H1 (cell line): ENCODE measurements at regions not wholly inside any gene's neighbourhood (a gene's known extent, or its start where the extent isn't known, plus 50 kb on each side); places are given as distances from the start of the nearest gene placed in this dataset.

Source experiments
- CTCF ChIA-PET: fragments of 300-600 bp; sonication (Branson Sonifier 250); formaldehyde crosslinking; loops from one replicate; lab custom pipeline; 2021; ENCODE audit not compliant: partially characterized antibody; lab: Charles Lee
- POLR2A ChIA-PET: fragments of 300-600 bp; sonication (Branson Sonifier 250); formaldehyde crosslinking; loops from one replicate; lab custom pipeline; 2021; ENCODE audit warnings: inconsistent platforms; ENCODE audit not compliant: partially characterized antibody; lab: Charles Lee
- DNase-seq, 2 experiments: peaks; one replicate each; pipeline versions ENCODE4 v3.0.0 to v3.0.0-alpha.2; 2010 to 2022; ENCODE audit warnings: low spot score in 2 of 2, low read depth in 1 of 2, mixed read lengths in 1 of 2
- FAIRE-seq: peaks from 2 replicates; lab custom pipeline; 2011; peaks lifted over from hg19 to GRCh38; lab: Jason Lieb, UNC
- H2AFZ ChIP-seq: 2 replicates; pipeline ENCODE4 v1.8.1; 2012; ENCODE audit warnings: low read length, inconsistent platforms
- H2AK5ac ChIP-seq: 2 replicates; pipeline ENCODE4 v1.6.1; 2013; ENCODE audit warnings: low read depth, low read length
- H2BK120ac ChIP-seq: replicated peaks from 2 replicates; pipeline ENCODE3; 2013; ENCODE audit warnings: low read depth, low read length, inconsistent platforms
- H2BK12ac ChIP-seq: 2 replicates; pipeline ENCODE4 v1.6.1; 2013; ENCODE audit warnings: low read depth, low read length
- H2BK15ac ChIP-seq: 2 replicates; pipeline ENCODE4 v1.6.1; 2013; ENCODE audit warnings: low read length
- H2BK20ac ChIP-seq: 2 replicates; pipeline ENCODE4 v1.6.1; 2013; ENCODE audit warnings: low read length
- H2BK5ac ChIP-seq: 2 replicates; pipeline ENCODE4 v1.6.1; 2013; ENCODE audit warnings: low read depth, low read length
- H3K14ac ChIP-seq: 2 replicates; pipeline ENCODE4 v1.6.1; 2013; ENCODE audit warnings: inconsistent platforms; ENCODE audit not compliant: insufficient read length
- H3K18ac ChIP-seq: 2 replicates; pipeline ENCODE4 v1.6.1; 2013; ENCODE audit warnings: low read length; ENCODE audit errors: extremely low read depth
- H3K23ac ChIP-seq: 2 replicates; pipeline ENCODE4 v1.6.1; 2013; ENCODE audit warnings: inconsistent platforms; ENCODE audit not compliant: insufficient read length
- H3K23me2 ChIP-seq: 2 replicates; pipeline ENCODE4 v1.6.1; 2013; ENCODE audit warnings: low read depth, low read length
- H3K27ac ChIP-seq: 2 replicates; pipeline ENCODE4 v1.6.1; 2011; ENCODE audit warnings: low read depth, low read length, inconsistent platforms
- H3K27me3 ChIP-seq, 4 experiments: replicated peaks in 1 of 4; 1 replicate in 1 of 4; 2 replicates in 3 of 4; pipeline versions ENCODE4 v1.6.1 to v1.8.1; 2011 to 2013; ENCODE audit warnings: low read length in 3 of 4, mild to moderate bottlenecking in 3 of 4, inconsistent platforms in 2 of 4, mixed read lengths in 2 of 4, moderate library complexity in 1 of 4; ENCODE audit not compliant: control insufficient read depth in 3 of 4, insufficient read depth in 3 of 4; ENCODE audit errors: extremely low read depth in 1 of 4
- H3K36me3 ChIP-seq, 4 experiments: 2 replicates each; pipeline versions ENCODE4 v1.6.1 to v1.8.1; 2011 to 2013; ENCODE audit warnings: mild to moderate bottlenecking in 4 of 4, low read length in 3 of 4, moderate library complexity in 2 of 4, control low read depth in 1 of 4, inconsistent platforms in 1 of 4; ENCODE audit not compliant: insufficient read depth in 4 of 4, control insufficient read depth in 2 of 4
- H3K4ac ChIP-seq: replicated peaks from 2 replicates; pipeline ENCODE3; 2013; ENCODE audit warnings: low read length, low read depth, mixed read lengths, inconsistent platforms; ENCODE audit not compliant: insufficient read length
- H3K4me1 ChIP-seq, 4 experiments: replicated peaks in 1 of 4; 1 replicate in 1 of 4; 2 replicates in 3 of 4; pipeline versions ENCODE4 v1.6.1 to v1.8.1; 2011 to 2013; ENCODE audit warnings: low read length in 3 of 4, inconsistent platforms in 2 of 4, mixed read lengths in 1 of 4; ENCODE audit not compliant: insufficient read depth in 4 of 4, control insufficient read depth in 3 of 4
- H3K4me2 ChIP-seq, 2 experiments: 2 replicates each; pipeline versions ENCODE4 v1.6.1 to v1.8.1; 2011 to 2013; ENCODE audit warnings: low read depth in 2 of 2, low read length in 2 of 2, control low read depth in 1 of 2, inconsistent platforms in 1 of 2, mild to moderate bottlenecking in 1 of 2; ENCODE audit not compliant: insufficient read depth in 1 of 2
- H3K4me3 ChIP-seq, 4 experiments: fragments of 200-600, 300-600 bp in 1 of 4; sonication (generic), shearing (Covaris generic), sonication (Bioruptor Twin) in 1 of 4; 2 replicates each; pipeline versions ENCODE4 v1.5.1 to v1.8.1; 2011 to 2016; ENCODE audit warnings: low read length in 4 of 4, low read depth in 3 of 4, control low read depth in 2 of 4, inconsistent platforms in 2 of 4, mild to moderate bottlenecking in 2 of 4, mixed read lengths in 1 of 4, moderate library complexity in 1 of 4; ENCODE audit not compliant: insufficient read depth in 2 of 4; ENCODE audit errors: extremely low read depth in 1 of 4
- H3K56ac ChIP-seq: replicated peaks from 2 replicates; pipeline ENCODE3; 2013; ENCODE audit warnings: low read depth, mild to moderate bottlenecking, mixed read lengths, low read length, inconsistent platforms; ENCODE audit not compliant: insufficient read length
- H3K79me1 ChIP-seq: 2 replicates; pipeline ENCODE4 v1.6.1; 2013; ENCODE audit warnings: low read depth, low read length, control low read depth
- H3K79me2 ChIP-seq, 2 experiments: 2 replicates each; pipeline versions ENCODE4 v1.6.1 to v1.8.1; 2012 to 2013; ENCODE audit warnings: low read length in 2 of 2, mild to moderate bottlenecking in 2 of 2, inconsistent platforms in 1 of 2; ENCODE audit not compliant: insufficient read depth in 2 of 2, control insufficient read depth in 1 of 2
- H3K9ac ChIP-seq, 4 experiments: replicated peaks in 1 of 4; 1 replicate in 1 of 4; 2 replicates in 3 of 4; pipeline versions ENCODE4 v1.6.1 to v1.8.1; 2011 to 2013; ENCODE audit warnings: low read depth in 3 of 4, low read length in 3 of 4, control low read depth in 2 of 4, mild to moderate bottlenecking in 2 of 4, moderate library complexity in 2 of 4, inconsistent platforms in 1 of 4; ENCODE audit errors: extremely low read depth in 1 of 4
- H3K9me3 ChIP-seq, 2 experiments: 2 replicates each; pipeline versions ENCODE4 v1.6.1 to v1.8.1; 2012 to 2013; ENCODE audit warnings: mild to moderate bottlenecking in 2 of 2, moderate library complexity in 2 of 2, control low read depth in 1 of 2, inconsistent platforms in 1 of 2, low read depth in 1 of 2, low read length in 1 of 2, mixed read lengths in 1 of 2; ENCODE audit not compliant: insufficient read depth in 2 of 2
- H4K20me1 ChIP-seq, 2 experiments: replicated peaks in 1 of 2; 2 replicates each; pipeline versions ENCODE3 to v1.8.1; 2011 to 2013; ENCODE audit warnings: inconsistent platforms in 2 of 2, low read length in 2 of 2, mild to moderate bottlenecking in 1 of 2; ENCODE audit not compliant: insufficient read depth in 2 of 2, control insufficient read depth in 1 of 2
- H4K5ac ChIP-seq: 2 replicates; pipeline ENCODE4 v1.6.1; 2013; ENCODE audit warnings: low read length, low read depth, mixed read lengths, inconsistent platforms; ENCODE audit not compliant: insufficient read length
- H4K8ac ChIP-seq: 2 replicates; pipeline ENCODE4 v1.8.0; 2013; ENCODE audit warnings: mild to moderate bottlenecking, moderate library complexity, low read length, inconsistent platforms; ENCODE audit not compliant: insufficient read depth; ENCODE audit errors: extremely low read depth
- H4K91ac ChIP-seq: replicated peaks from 2 replicates; pipeline ENCODE3; 2013; ENCODE audit warnings: low read length, mixed read lengths, inconsistent platforms; ENCODE audit not compliant: insufficient read length
- KDM1A ChIP-seq: fragments of 200-600, 300-600 bp; sonication (generic); IDR thresholded peaks from 2 replicates; pipeline ENCODE4 v1.7.1; 2016; ENCODE audit warnings: mild to moderate bottlenecking, low read length, borderline replicate concordance
- WGBS, 2 experiments: shearing (Covaris generic) in 1 of 2; methylation state at CpG; one replicate each; pipeline versions ENCODE4 v1.1.6 to v1.1.7; 2013 to 2015; ENCODE audit warnings: low lambda C conversion rate in 2 of 2, mixed read lengths in 2 of 2, inconsistent platforms in 1 of 2, low coverage in 1 of 2, missing lambda C conversion rate in 1 of 2; ENCODE audit not compliant: insufficient replicate concordance in 2 of 2, insufficient coverage in 1 of 2, insufficient read length in 1 of 2; ENCODE audit errors: extremely low coverage in 1 of 2, missing lambda C conversion rate in 1 of 2; 5-methylcytosine and 5-hydroxymethylcytosine counted together
- TF ChIP-seq, protein P1 (sequence below), 3 experiments: IDR thresholded peaks; 1 replicate in 2 of 3; 2 replicates in 1 of 3; pipeline versions ENCODE4 v1.5.1 to v1.6.1; 2011; ENCODE audit warnings: low read length in 3 of 3, mild to moderate bottlenecking in 3 of 3, inconsistent platforms in 2 of 3, low read depth in 1 of 3, moderate library complexity in 1 of 3; ENCODE audit not compliant: insufficient read depth in 1 of 3; ENCODE audit errors: control extremely low read depth in 1 of 3

- Histone ChIP-seq H4K8ac (no peak overlapping the region), H2BK5ac (no peak overlapping the region), H3K27me3 (no peaks in the 10 kb centered on the region), H3K36me3 (no peaks in the 10 kb centered on the region), H3K23ac (no peak overlapping the region), H2AK5ac (no peak overlapping the region), H4K20me1 (no peaks in the 10 kb centered on the region), H2AFZ (no peak overlapping the region), H2BK20ac (no peak overlapping the region), H2BK120ac (no peak overlapping the region), H4K5ac (no peak overlapping the region), H3K79me1 (no peaks in the 10 kb centered on the region), H3K9me3 (no peaks in the 10 kb centered on the region), H3K56ac (no peak overlapping the region), H3K4me1 (no peaks in the 10 kb centered on the region), H3K9ac (no peak overlapping the region), H3K79me2 (no peaks in the 10 kb centered on the region), H3K4me3 (no peak overlapping the region), H3K27ac (no peak overlapping the region), H3K4ac (no peak overlapping the region), H3K4me2 (no peak overlapping the region), H4K91ac (no peak overlapping the region), H2BK15ac (no peak overlapping the region), H3K18ac (no peak overlapping the region), H3K23me2 (no peaks in the 10 kb centered on the region), H2BK12ac (no peak overlapping the region), H3K14ac (no peak overlapping the region)
- CTCF ChIA-PET, result no interaction called here
- WGBS, 2 experiments, result 84% methylated on average over 2 of the region's 2 CpGs; no CpG with 5 or more reads in 1 of the 2 experiments
- DNase-seq, result no peak
- no peak for TF ChIP-seq KDM1A
- TF ChIP-seq, protein P1, sequence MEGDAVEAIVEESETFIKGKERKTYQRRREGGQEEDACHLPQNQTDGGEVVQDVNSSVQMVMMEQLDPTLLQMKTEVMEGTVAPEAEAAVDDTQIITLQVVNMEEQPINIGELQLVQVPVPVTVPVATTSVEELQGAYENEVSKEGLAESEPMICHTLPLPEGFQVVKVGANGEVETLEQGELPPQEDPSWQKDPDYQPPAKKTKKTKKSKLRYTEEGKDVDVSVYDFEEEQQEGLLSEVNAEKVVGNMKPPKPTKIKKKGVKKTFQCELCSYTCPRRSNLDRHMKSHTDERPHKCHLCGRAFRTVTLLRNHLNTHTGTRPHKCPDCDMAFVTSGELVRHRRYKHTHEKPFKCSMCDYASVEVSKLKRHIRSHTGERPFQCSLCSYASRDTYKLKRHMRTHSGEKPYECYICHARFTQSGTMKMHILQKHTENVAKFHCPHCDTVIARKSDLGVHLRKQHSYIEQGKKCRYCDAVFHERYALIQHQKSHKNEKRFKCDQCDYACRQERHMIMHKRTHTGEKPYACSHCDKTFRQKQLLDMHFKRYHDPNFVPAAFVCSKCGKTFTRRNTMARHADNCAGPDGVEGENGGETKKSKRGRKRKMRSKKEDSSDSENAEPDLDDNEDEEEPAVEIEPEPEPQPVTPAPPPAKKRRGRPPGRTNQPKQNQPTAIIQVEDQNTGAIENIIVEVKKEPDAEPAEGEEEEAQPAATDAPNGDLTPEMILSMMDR (IDR thresholded peaks at IDR 0.05; ENCODE audit: control extremely low read depth in 1 of 3, insufficient read depth in 1 of 3, low read depth in 1 of 3, low read length in 3 of 3), result peak in 1 of 3 experiments; percentile 2; a peak in 1 of 4 replicates
- FAIRE-seq, result no peak
- POLR2A ChIA-PET, result no interaction called here
Measured at GRCh38 chr3:176208915-176209314, 988.4 kb downstream of the TBL1XR1 start.
